GM06990 (cell line): ENCODE measurements at regions not wholly inside any gene's neighbourhood (a gene's known extent, or its start where the extent isn't known, plus 50 kb on each side); places are given as distances from the start of the nearest gene placed in this dataset.

Source experiments
- DNase-seq: peaks from one replicate; pipeline ENCODE4 v3.0.0-alpha.2; 2011; ENCODE audit not compliant: insufficient read length; ENCODE audit errors: extremely low read depth
- H3K27me3 ChIP-seq: replicated peaks from 2 replicates; pipeline ENCODE4 v1.6.0; 2011; ENCODE audit warnings: low read length; ENCODE audit not compliant: control insufficient read depth, insufficient read depth
- H3K36me3 ChIP-seq: 2 replicates; pipeline ENCODE4 v1.5.1; 2011; ENCODE audit warnings: low read length; ENCODE audit not compliant: control insufficient read depth, insufficient read depth
- H3K4me3 ChIP-seq: replicated peaks from 2 replicates; pipeline ENCODE4 v1.5.1; 2011; ENCODE audit warnings: low read depth, mild to moderate bottlenecking, control low read depth, low read length
- TF ChIP-seq, protein P1 (sequence below): IDR thresholded peaks from 2 replicates; pipeline ENCODE4 v1.5.1; 2011; ENCODE audit warnings: low read length, control low read depth, mild to moderate bottlenecking, inconsistent platforms; ENCODE audit not compliant: insufficient read depth, poor library complexity, severe bottlenecking

DNA sequence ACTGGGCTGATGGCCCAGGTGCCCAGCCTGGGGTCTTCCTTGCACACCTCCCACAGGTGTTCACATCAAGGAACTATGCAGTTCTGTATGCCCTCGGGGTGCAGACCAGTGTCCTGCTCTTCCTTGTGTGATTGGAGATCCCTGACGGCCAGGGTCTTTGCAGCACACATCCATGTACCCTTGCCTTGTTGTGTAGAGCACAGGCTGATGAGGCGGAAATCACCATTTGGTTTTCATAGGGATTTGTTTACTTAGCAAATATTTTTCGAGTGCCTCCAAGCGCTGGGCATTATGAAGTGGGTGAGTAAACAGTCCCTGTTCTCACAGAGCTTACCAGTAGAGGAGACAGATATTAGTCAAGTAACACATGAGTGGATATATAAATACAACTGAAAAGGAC is 209.3 kb upstream of the UMPS start:
- TF ChIP-seq, protein P1, sequence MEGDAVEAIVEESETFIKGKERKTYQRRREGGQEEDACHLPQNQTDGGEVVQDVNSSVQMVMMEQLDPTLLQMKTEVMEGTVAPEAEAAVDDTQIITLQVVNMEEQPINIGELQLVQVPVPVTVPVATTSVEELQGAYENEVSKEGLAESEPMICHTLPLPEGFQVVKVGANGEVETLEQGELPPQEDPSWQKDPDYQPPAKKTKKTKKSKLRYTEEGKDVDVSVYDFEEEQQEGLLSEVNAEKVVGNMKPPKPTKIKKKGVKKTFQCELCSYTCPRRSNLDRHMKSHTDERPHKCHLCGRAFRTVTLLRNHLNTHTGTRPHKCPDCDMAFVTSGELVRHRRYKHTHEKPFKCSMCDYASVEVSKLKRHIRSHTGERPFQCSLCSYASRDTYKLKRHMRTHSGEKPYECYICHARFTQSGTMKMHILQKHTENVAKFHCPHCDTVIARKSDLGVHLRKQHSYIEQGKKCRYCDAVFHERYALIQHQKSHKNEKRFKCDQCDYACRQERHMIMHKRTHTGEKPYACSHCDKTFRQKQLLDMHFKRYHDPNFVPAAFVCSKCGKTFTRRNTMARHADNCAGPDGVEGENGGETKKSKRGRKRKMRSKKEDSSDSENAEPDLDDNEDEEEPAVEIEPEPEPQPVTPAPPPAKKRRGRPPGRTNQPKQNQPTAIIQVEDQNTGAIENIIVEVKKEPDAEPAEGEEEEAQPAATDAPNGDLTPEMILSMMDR: no peak
- H3K4me3 ChIP-seq: no peak overlapping the region
- DNase-seq: no peak
- no peaks in the 10 kb centered on the region for H3K36me3 ChIP-seq
- no peaks in the 10 kb centered on the region for H3K27me3 ChIP-seq

DNA sequence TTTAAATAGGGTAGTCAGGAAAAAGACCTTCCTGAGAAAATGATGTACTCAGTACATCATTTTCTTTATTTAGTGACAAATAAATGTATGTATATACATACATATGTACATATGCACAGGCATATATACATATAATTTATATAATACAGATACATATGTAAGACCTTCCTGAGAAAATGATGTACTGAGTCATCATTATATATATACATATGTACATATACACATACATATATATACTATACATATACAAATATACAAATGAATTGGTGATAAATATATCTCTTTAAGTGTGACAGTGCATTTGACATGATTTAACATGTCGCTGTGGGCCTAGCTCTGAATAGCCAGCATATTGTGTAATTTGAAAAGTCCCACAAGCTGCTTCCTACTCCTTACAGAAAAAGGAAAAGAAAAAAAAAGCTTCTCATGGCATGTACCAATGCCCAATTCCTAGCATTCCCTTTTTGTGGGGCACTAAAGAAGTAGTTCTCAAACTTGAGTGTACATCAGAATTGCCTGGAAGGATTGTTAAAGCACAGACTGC is 208.1 kb upstream of the UMPS start:
- no peak overlapping the region for H3K4me3 ChIP-seq
- no peaks in the 10 kb centered on the region for H3K27me3 ChIP-seq
- no peak for DNase-seq
- TF ChIP-seq, protein P1: no peak
- no peaks in the 10 kb centered on the region for H3K36me3 ChIP-seq

DNA sequence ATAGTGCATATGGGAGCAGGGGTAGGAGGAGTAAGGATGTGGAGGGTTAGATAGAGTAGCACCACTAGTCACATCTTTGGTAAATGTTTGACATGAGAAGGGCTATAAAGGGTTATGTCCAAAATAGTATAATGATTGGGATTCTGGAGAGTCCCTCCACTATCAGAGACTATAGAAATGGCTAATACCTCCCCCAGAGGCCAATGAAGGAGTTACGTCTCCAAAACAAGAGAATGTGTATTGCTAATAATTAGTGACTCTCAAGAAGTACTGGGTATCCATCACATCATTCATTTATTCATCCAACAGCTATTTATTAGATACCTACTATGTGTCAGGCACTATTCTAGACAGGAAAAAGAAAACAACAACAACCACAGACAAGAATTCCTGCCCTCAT is 203.7 kb upstream of the UMPS start:
- H3K27me3 ChIP-seq: no peaks in the 10 kb centered on the region
- TF ChIP-seq, protein P1: no peak
- no peak for DNase-seq
- no peak overlapping the region for H3K4me3 ChIP-seq
- no peaks in the 10 kb centered on the region for H3K36me3 ChIP-seq

DNA sequence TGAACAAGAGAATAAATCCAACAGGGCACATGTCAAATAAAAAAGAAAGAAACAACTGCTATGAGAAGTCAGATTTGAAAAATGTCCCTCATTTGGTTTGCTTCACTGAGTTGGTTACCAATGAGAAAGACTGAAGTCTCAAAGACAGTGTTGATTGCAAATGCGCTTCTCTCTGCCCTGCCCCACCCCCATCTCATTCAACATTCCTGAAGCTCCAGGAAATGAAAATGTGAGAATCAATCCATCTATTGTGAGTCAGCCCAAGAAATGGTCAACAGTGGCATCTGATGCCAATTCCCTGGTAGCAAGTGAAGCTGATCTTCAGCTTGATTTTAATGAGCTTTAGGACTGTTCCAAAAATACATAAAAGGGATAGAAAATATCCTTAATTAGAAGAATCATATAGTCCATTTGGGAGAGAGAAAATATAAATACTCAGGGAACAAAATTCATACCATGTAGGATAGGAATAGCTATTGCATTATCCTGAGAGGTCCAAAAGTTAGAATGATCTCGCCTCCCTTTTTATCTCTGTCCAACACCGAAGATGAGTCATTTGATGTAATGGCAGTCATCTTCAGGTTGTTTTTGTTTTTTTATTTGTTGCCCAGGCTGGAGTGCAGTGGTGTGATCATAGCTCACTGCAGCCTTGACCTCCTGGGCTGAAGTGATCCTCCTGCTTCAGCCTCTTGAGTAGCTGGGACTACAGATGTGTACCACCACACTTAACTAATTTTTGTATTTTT is 200.3 kb upstream of the UMPS start:
- H3K4me3 ChIP-seq: no peak overlapping the region
- no peaks in the 10 kb centered on the region for H3K36me3 ChIP-seq
- H3K27me3 ChIP-seq: no peaks in the 10 kb centered on the region
- DNase-seq: no peak
- TF ChIP-seq, protein P1: no peak

DNA sequence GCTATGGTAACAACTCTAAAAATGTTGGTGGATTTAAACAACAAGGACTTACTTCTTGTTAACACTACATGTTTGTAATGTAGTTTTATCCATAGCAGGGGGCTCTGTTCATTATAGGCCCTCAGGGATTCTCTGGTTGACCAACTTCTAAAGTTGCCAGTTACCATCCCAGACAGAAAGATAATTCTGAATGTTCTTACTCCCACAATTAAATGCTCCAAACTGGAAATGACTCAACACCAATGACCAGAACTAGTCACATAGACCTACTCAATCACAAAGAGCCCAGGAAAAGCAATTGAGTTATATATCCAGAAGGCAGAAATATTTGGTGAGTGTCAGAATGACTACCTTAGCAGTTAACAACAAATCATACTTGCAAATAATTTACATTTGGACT is 199.3 kb upstream of the UMPS start:
- Histone ChIP-seq H3K4me3 (no peak overlapping the region), H3K36me3 (no peaks in the 10 kb centered on the region), H3K27me3 (no peaks in the 10 kb centered on the region)
- no peak for DNase-seq
- TF ChIP-seq, protein P1: no peak
